Pancreas (tissue), 10 donors: ENCODE measurements at regions not wholly inside any gene's neighbourhood (a gene's known extent, or its start where the extent isn't known, plus 50 kb on each side); places are given as distances from the start of the nearest gene placed in this dataset.

Experiments used
- ATAC-seq, 4 donors: fragments of 200-7000 bp; cut with Tn5 transposase; one replicate each; pipeline versions ENCODE4 v1.8.0 to v1.9.1; 2020; ENCODE audit warnings: mild to moderate bottlenecking in 4 of 4, moderate library complexity in 4 of 4
- DNase-seq, 6 donors: peaks; one replicate each; pipeline ENCODE4 v3.0.0-alpha.2; 2020
- FAIRE-seq: peaks from 2 replicates; lab custom pipeline; 2012; peaks lifted over from hg19 to GRCh38; lab: Jason Lieb, UNC
- H3K27ac ChIP-seq, 4 donors: fragments of 200-600 bp; sonication (generic); 1 replicate in 3 of 4; 2 replicates in 1 of 4; pipeline versions ENCODE4 v1.5.0 to v1.8.0; 2020
- H3K27me3 ChIP-seq, 4 donors: fragments of 200-600 bp; one replicate each; pipeline ENCODE4 v1.8.0; 2021
- H3K36me3 ChIP-seq, 3 donors: fragments of 200-600 bp; sonication (generic) in 1 of 3; one replicate each; pipeline versions ENCODE4 v1.5.0 to v1.8.0; 2020 to 2021
- H3K4me1 ChIP-seq, 3 donors: fragments of 200-600 bp; one replicate each; pipeline ENCODE4 v1.8.0; 2021
- H3K4me3 ChIP-seq, 4 donors: fragments of 200-600 bp; sonication (generic) in 2 of 4; one replicate each; pipeline versions ENCODE4 v1.5.0 to v1.8.0; 2020 to 2021
- H3K9me3 ChIP-seq, 4 donors: fragments of 200-600 bp; one replicate each; pipeline ENCODE4 v1.8.0; 2021
- CTCF ChIP-seq, 4 donors: fragments of 200-600 bp; sonication (generic) in 3 of 4; IDR thresholded peaks; one replicate each; pipeline versions ENCODE4 v1.5.0 to v1.8.0; 2021; ENCODE audit warnings: antibody characterized with exemption in 4 of 4
- WGBS, 2 donors: extraction: QIAGEN DNeasy Blood & Tissue Kit; methylation state at CpG; one replicate each; pipeline ENCODE4 v1.1.7; 2013; 5-methylcytosine and 5-hydroxymethylcytosine counted together
- intact Hi-C, 3 donors: fragments of 100-400 bp; cut with DNase I; formaldehyde crosslinking; loops; one replicate each; pipeline versions ENCODE4 v1.11.1 to v1.14.2; 2022
- donor health status: healthy with polysubstance abuse.
- donor health status: DM: no; HTN: no; CAD: no; lungs with moderate emphysema.
- donor health status: DM: no; HTN: no; CAD: no.
- donor health status: control.
- donor health status: control.
- donor health status: Bipolar disorder and iron deficiency.
- donor health status: DM: yes; HTN: yes; CAD: no.
- donor health status: DM: no; HTN: no; CAD: no.
- donor health status: DM: no; HTN: no; CAD: no.
- donor health status: DM: yes; HTN: yes; CAD: no.

GRCh38 chr18:43484710-43485109, 207.4 kb upstream of the SYT4 start:
- Histone ChIP-seq H3K4me1 (peaks cover 0 to 7% (median 0%) of the 10 kb centered on the region in 3 donors), H3K27me3 (no peaks in the 10 kb centered on the region), H3K4me3 (no peak overlapping the region), H3K27ac (no peak overlapping the region), H3K36me3 (no peaks in the 10 kb centered on the region), H3K9me3 (no peaks in the 10 kb centered on the region)
- TF ChIP-seq CTCF (IDR thresholded peaks at IDR 0.05) = no peak
- DNase-seq (peak in 1 of 6 donors; percentile 26), ATAC-seq (peak; percentile 54 to 73 (median 64)), FAIRE-seq (no peak)
- intact Hi-C loops = no loop called here
- 24 to 31% methylated on average over 1 of the region's 1 CpG for WGBS, 2 donors

GRCh38 chr18:43485545-43485963, 208.3 kb upstream of the SYT4 start:
- peak in 3 of 6 donors; percentile 37 to 74 (median 62) for DNase-seq
- Histone ChIP-seq H3K4me3 (peak overlapping the region in 1 of 4 donors; percentile 14), H3K27ac (peak overlapping the region in 1 of 4 donors; percentile 65), H3K36me3 (no peaks in the 10 kb centered on the region), H3K9me3 (no peaks in the 10 kb centered on the region), H3K4me1 (peaks cover 0 to 7% (median 0%) of the 10 kb centered on the region in 3 donors), H3K27me3 (no peaks in the 10 kb centered on the region)
- WGBS, 2 donors = 38 to 39% methylated on average over 5 of the region's 5 CpGs
- FAIRE-seq = no peak
- ATAC-seq = peak; percentile 74 to 92 (median 91)
- TF ChIP-seq CTCF (IDR thresholded peaks at IDR 0.05) = peak in 2 of 4 donors; percentile 19 to 24
- intact Hi-C loops = no loop called here

- DNase-seq (peak in 3 of 6 donors; percentile 40 to 56 (median 55)), FAIRE-seq (no peak), ATAC-seq (peak in 3 of 4 donors; percentile 21 to 63 (median 44))
- WGBS, 2 donors = 57 to 76% methylated on average over 4 of the region's 4 CpGs
- no peaks in the 10 kb centered on the region for H3K27me3 ChIP-seq
- H3K36me3 ChIP-seq = no peaks in the 10 kb centered on the region
- H3K27ac ChIP-seq = peak overlapping the region in 2 of 4 donors; percentile 5 to 65
- H3K9me3 ChIP-seq = no peaks in the 10 kb centered on the region
- intact Hi-C loops = no loop called here
- TF ChIP-seq CTCF (IDR thresholded peaks at IDR 0.05) = no peak
- H3K4me1 ChIP-seq = peaks cover 0 to 7% (median 0%) of the 10 kb centered on the region in 3 donors
- no peak overlapping the region for H3K4me3 ChIP-seq
Measured at GRCh38 chr18:43486462-43486861, 209.2 kb upstream of the SYT4 start.

GRCh38 chr18:43501099-43501498, 223.8 kb upstream of the SYT4 start:
- Histone ChIP-seq H3K27ac (no peak overlapping the region), H3K27me3 (no peaks in the 10 kb centered on the region), H3K4me3 (no peak overlapping the region), H3K4me1 (no peaks in the 10 kb centered on the region), H3K9me3 (no peaks in the 10 kb centered on the region), H3K36me3 (no peaks in the 10 kb centered on the region)
- ATAC-seq = no peak
- 75 to 79% methylated on average over 2 of the region's 2 CpGs for WGBS, 2 donors
- no peak for DNase-seq
- no peak for FAIRE-seq
- intact Hi-C loops = no loop called here
- no peak for TF ChIP-seq CTCF (IDR thresholded peaks at IDR 0.05)

GRCh38 chr18:43506935-43507334, 229.6 kb upstream of the SYT4 start:
- DNase-seq = no peak
- Histone ChIP-seq H3K36me3 (no peaks in the 10 kb centered on the region), H3K27me3 (no peaks in the 10 kb centered on the region), H3K4me1 (no peaks in the 10 kb centered on the region), H3K9me3 (no peaks in the 10 kb centered on the region), H3K4me3 (no peak overlapping the region), H3K27ac (no peak overlapping the region)
- no peak for TF ChIP-seq CTCF (IDR thresholded peaks at IDR 0.05)
- FAIRE-seq = no peak
- intact Hi-C loops = no loop called here
- no peak for ATAC-seq
